IMR-90 (cell line): ENCODE measurements at regions not wholly inside any gene's neighbourhood (a gene's known extent, or its start where the extent isn't known, plus 50 kb on each side); places are given as distances from the start of the nearest gene placed in this dataset.

ENCODE experiments used
- ATAC-seq: fragments of 200-7000 bp; cut with Tn5 transposase; 2 replicates; pipeline ENCODE4 v1.9.1; 2020; ENCODE audit warnings: low read depth, mild to moderate bottlenecking, moderate library complexity
- BruUV-seq: library from RNA; stranded (reverse); fragments of 400-500 nt; replicated peaks from 2 replicates; lab custom pipeline; 2021; lab: Mats Ljungman, UMichigan
- CTCF ChIA-PET: fragments of 300-600 bp; formaldehyde crosslinking; extraction: SDS; loops from one replicate; lab custom pipeline; 2021; ENCODE audit warnings: antibody characterized with exemption; lab: Yijun Ruan, JAX
- POLR2A ChIA-PET: fragments of 300-600 bp; sonication (Branson Sonifier 250); formaldehyde crosslinking; loops from one replicate; lab custom pipeline; 2022; ENCODE audit warnings: antibody characterized with exemption; ENCODE audit not compliant: unreplicated experiment; lab: Charles Lee
- DNase-seq: peaks from one replicate; pipeline ENCODE4 v3.0.0; 2013
- H2AFZ ChIP-seq: replicated peaks from 2 replicates; pipeline ENCODE3; 2013; ENCODE audit warnings: low read length, mild to moderate bottlenecking; ENCODE audit not compliant: poor library complexity
- H2AK5ac ChIP-seq: 2 replicates; pipeline ENCODE4 v1.6.1; 2013; ENCODE audit warnings: low read depth, low read length, inconsistent platforms
- H2AK9ac ChIP-seq: replicated peaks from 2 replicates; pipeline ENCODE3; 2013; ENCODE audit warnings: mild to moderate bottlenecking, low read depth, low read length, moderate library complexity; ENCODE audit not compliant: poor library complexity
- H2BK120ac ChIP-seq: 2 replicates; pipeline ENCODE4 v1.6.1; 2013; ENCODE audit warnings: low read depth, low read length, inconsistent platforms
- H2BK15ac ChIP-seq: 3 replicates; pipeline ENCODE4 v1.6.1; 2013; ENCODE audit warnings: low read depth, low read length, inconsistent platforms
- H2BK20ac ChIP-seq: 2 replicates; pipeline ENCODE4 v1.6.1; 2013; ENCODE audit warnings: low read depth, mild to moderate bottlenecking, inconsistent platforms, low read length, moderate library complexity
- H2BK5ac ChIP-seq: 2 replicates; pipeline ENCODE4 v1.6.1; 2013; ENCODE audit warnings: mild to moderate bottlenecking, low read depth, low read length, inconsistent platforms; ENCODE audit not compliant: poor library complexity, severe bottlenecking
- H3K14ac ChIP-seq: replicated peaks from 2 replicates; pipeline ENCODE4 v1.6.1; 2013; ENCODE audit warnings: low read depth, low read length, inconsistent platforms
- H3K18ac ChIP-seq: 2 replicates; pipeline ENCODE4 v1.6.1; 2013; ENCODE audit warnings: low read depth, low read length, control low read depth
- H3K23ac ChIP-seq: 2 replicates; pipeline ENCODE4 v1.6.1; 2013; ENCODE audit warnings: low read depth, low read length, inconsistent platforms
- H3K27ac ChIP-seq: 2 replicates; pipeline ENCODE4 v1.5.1; 2013; ENCODE audit warnings: mild to moderate bottlenecking, control low read depth, low read length; ENCODE audit not compliant: insufficient read depth
- H3K27me3 ChIP-seq: 2 replicates; pipeline ENCODE4 v1.6.1; 2013; ENCODE audit warnings: low read length; ENCODE audit not compliant: control insufficient read depth, insufficient read depth
- H3K36me3 ChIP-seq: 2 replicates; pipeline ENCODE4 v1.6.1; 2013; ENCODE audit warnings: low read length, mixed read lengths; ENCODE audit not compliant: control insufficient read depth, insufficient read depth
- H3K4ac ChIP-seq: 2 replicates; pipeline ENCODE4 v1.6.1; 2013; ENCODE audit warnings: low read depth, low read length, inconsistent platforms
- H3K4me1 ChIP-seq: 2 replicates; pipeline ENCODE4 v1.6.1; 2013; ENCODE audit warnings: low read length, mixed read lengths; ENCODE audit not compliant: control insufficient read depth, insufficient read depth
- H3K4me2 ChIP-seq: 2 replicates; pipeline ENCODE4 v1.6.1; 2013; ENCODE audit warnings: low read depth, mild to moderate bottlenecking, control low read depth, low read length, moderate library complexity
- H3K4me3 ChIP-seq: 2 replicates; pipeline ENCODE4 v1.5.1; 2013; ENCODE audit warnings: low read depth, mild to moderate bottlenecking, control low read depth, low read length, moderate library complexity; ENCODE audit not compliant: insufficient read depth
- H3K56ac ChIP-seq: 2 replicates; pipeline ENCODE4 v1.6.1; 2013; ENCODE audit warnings: low read length, inconsistent platforms; ENCODE audit not compliant: insufficient read depth; ENCODE audit errors: extremely low read depth
- H3K79me1 ChIP-seq, 2 experiments: 2 replicates each; pipeline ENCODE4 v1.6.1; 2013; ENCODE audit warnings: low read length in 2 of 2, inconsistent platforms in 1 of 2, low read depth in 1 of 2
- H3K9ac ChIP-seq: 2 replicates; pipeline ENCODE4 v1.6.1; 2013; ENCODE audit warnings: low read depth, low read length, control low read depth
- H3K9me1 ChIP-seq: 2 replicates; pipeline ENCODE4 v1.6.1; 2013; ENCODE audit warnings: low read length, inconsistent platforms; ENCODE audit not compliant: insufficient read depth
- H3K9me3 ChIP-seq: 2 replicates; pipeline ENCODE4 v1.6.1; 2013; ENCODE audit warnings: low read length; ENCODE audit not compliant: control insufficient read depth, insufficient read depth
- H4K20me1 ChIP-seq: 2 replicates; pipeline ENCODE4 v1.6.1; 2013; ENCODE audit warnings: low read length, inconsistent platforms; ENCODE audit not compliant: insufficient read depth
- H4K5ac ChIP-seq: 2 replicates; pipeline ENCODE4 v1.6.1; 2013; ENCODE audit warnings: mild to moderate bottlenecking, low read depth, low read length, control low read depth
- H4K8ac ChIP-seq, 2 experiments: 2 replicates each; pipeline ENCODE4 v1.6.1; 2013; ENCODE audit warnings: low read depth in 2 of 2, low read length in 2 of 2, control low read depth in 1 of 2, inconsistent platforms in 1 of 2
- H4K91ac ChIP-seq: 2 replicates; pipeline ENCODE4 v1.6.1; 2013; ENCODE audit warnings: low read depth, low read length, inconsistent platforms; ENCODE audit not compliant: insufficient read depth
- CEBPB ChIP-seq: IDR thresholded peaks from 2 replicates; pipeline ENCODE4 v1.6.1; 2012; ENCODE audit warnings: low read depth, low read length, improper control_type of control experiment
- FOS ChIP-seq: fragments of 150-350 bp; IDR thresholded peaks from 2 replicates; pipeline ENCODE4 v1.6.1; 2016; ENCODE audit warnings: low read depth, low read length
- MAFK ChIP-seq: IDR thresholded peaks from 2 replicates; pipeline ENCODE4 v1.6.1; 2012; ENCODE audit warnings: low read depth, low read length, improper control_type of control experiment
- RFX5 ChIP-seq: IDR thresholded peaks from 2 replicates; pipeline ENCODE4 v1.8.0; 2012; ENCODE audit warnings: low read depth, mild to moderate bottlenecking, low read length, moderate library complexity
- WGBS, 2 experiments: methylation state at CpG; one replicate each; pipeline versions ENCODE4 v1.1.5 to v1.1.7; 2013; ENCODE audit warnings: missing lambda C conversion rate in 2 of 2; ENCODE audit not compliant: insufficient read length in 1 of 2; ENCODE audit errors: extremely low coverage in 2 of 2; 5-methylcytosine and 5-hydroxymethylcytosine counted together
- dilution Hi-C: fragments of 300-500 bp; cut with HindIII; formaldehyde crosslinking; loops from one replicate; pipeline ENCODE4 v1.14.3; 2018; ENCODE audit warnings: low sequenced_read_pairs; ENCODE audit not compliant: unreplicated experiment
- in situ Hi-C: fragments of 300-500 bp; cut with MboI; formaldehyde crosslinking; loops from 3 replicates; pipeline ENCODE4 v1.14.3; 2019; ENCODE audit warnings: low sequenced_read_pairs, inconsistent platforms, mixed read lengths
- intact Hi-C: fragments of 100-400 bp; cut with micrococcal nuclease; formaldehyde crosslinking; loops from 2 replicates; pipeline ENCODE4 v1.10.0; 2022

DNA sequence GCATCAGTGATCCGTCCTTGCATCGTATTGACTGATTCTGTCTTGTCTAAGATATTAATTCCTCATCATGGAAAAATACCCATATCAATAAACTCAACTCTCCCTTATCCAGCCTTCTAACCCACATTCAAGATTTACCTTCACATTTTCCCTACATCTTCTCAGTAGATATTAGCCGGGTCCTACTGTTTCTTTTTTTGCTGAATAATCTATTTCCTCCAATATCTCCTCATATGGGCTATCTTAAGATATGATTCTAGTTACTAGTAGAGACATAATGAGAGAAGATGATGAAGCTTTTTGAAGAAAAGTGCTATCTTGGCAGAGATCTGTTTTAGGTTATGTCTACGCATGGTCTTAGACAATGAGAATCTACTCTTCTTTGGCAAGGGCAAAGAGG, 785.8 kb downstream of the BRINP1 start:
- H3K79me1 ChIP-seq, result no peaks in the 10 kb centered on the region
- no peak overlapping the region for H3K4ac ChIP-seq
- H2BK20ac ChIP-seq, result no peak overlapping the region
- no peak overlapping the region for H2AFZ ChIP-seq
- 100% methylated on average over 2 of the region's 4 CpGs; no CpG with 5 or more reads in 1 of the 2 experiments for WGBS, 2 experiments
- dilution Hi-C loops (no loop called here), in situ Hi-C loops (no loop called here), intact Hi-C loops (no loop called here)
- no peaks in the 10 kb centered on the region for H3K9me1 ChIP-seq
- no peaks in the 10 kb centered on the region for H3K4me1 ChIP-seq
- no peak overlapping the region for H2AK5ac ChIP-seq
- H2BK120ac ChIP-seq, result no peak overlapping the region
- no peak overlapping the region for H3K14ac ChIP-seq
- H3K36me3 ChIP-seq, result no peaks in the 10 kb centered on the region
- H4K8ac ChIP-seq, result no peak overlapping the region
- no peaks in the 10 kb centered on the region for H4K20me1 ChIP-seq
- TF ChIP-seq RFX5 (no peak), MAFK (no peak), CEBPB (no peak), FOS (no peak)
- POLR2A ChIA-PET, result no interaction called here
- no peak for ATAC-seq
- no peak overlapping the region for H2BK15ac ChIP-seq
- peaks cover 7% of the 10 kb centered on the region for H3K9me3 ChIP-seq
- H2BK5ac ChIP-seq, result no peak overlapping the region
- H2AK9ac ChIP-seq, result no peak overlapping the region
- no peak overlapping the region for H3K4me3 ChIP-seq
- no peak overlapping the region for H3K56ac ChIP-seq
- no peak overlapping the region for H3K9ac ChIP-seq
- no peak overlapping the region for H3K18ac ChIP-seq
- CTCF ChIA-PET, result no interaction called here
- no peak overlapping the region for H3K27ac ChIP-seq
- no peak for DNase-seq
- no peak overlapping the region for H3K4me2 ChIP-seq
- no peaks in the 10 kb centered on the region for H3K27me3 ChIP-seq
- no peak overlapping the region for H4K91ac ChIP-seq
- no peak overlapping the region for H4K5ac ChIP-seq
- BruUV-seq, result no TSS peak
- no peak overlapping the region for H3K23ac ChIP-seq
